ENCODE measurements at regions not wholly inside any gene's neighbourhood (a gene's known extent, or its start where the extent isn't known, plus 50 kb on each side); places are given as distances from the start of the nearest gene placed in this dataset.

- Histone ChIP-seq H3K27me3 (no peaks in the 10 kb centered on the region), H2AFZ (no peak overlapping the region), H3K36me3 (replicated peaks; ENCODE audit: insufficient read depth, low read depth) (no peaks in the 10 kb centered on the region), H3K79me2 (no peaks in the 10 kb centered on the region), H3K4me1 (ENCODE audit: insufficient read depth) (no peaks in the 10 kb centered on the region), H3K9me3 (ENCODE audit: low read depth) (no peaks in the 10 kb centered on the region), H3K4me3 (no peak overlapping the region), H3K9me2 (replicated peaks; ENCODE audit: insufficient read depth) (no peaks in the 10 kb centered on the region), H4K20me1 (ENCODE audit: insufficient read depth, poor library complexity, severe bottlenecking) (no peaks in the 10 kb centered on the region), H3K4me2 (no peak overlapping the region), H3K27ac (no peak overlapping the region)
- 94% methylated on average over 3 of the region's 3 CpGs for WGBS (ENCODE audit: low lambda C conversion rate, missing lambda C conversion rate)
- TF ChIP-seq EZH2phosphoT487 (IDR thresholded peaks at IDR 0.05; ENCODE audit: low read depth, severe bottlenecking, unreplicated experiment): no peak
- TF ChIP-seq CTCF (IDR thresholded peaks at IDR 0.05; ENCODE audit: poor library complexity): no peak
- no peak for TF ChIP-seq EZH2 (IDR thresholded peaks at IDR 0.05; ENCODE audit: borderline replicate concordance)
- no peak for DNase-seq (ENCODE audit: low spot score)
These were observed 419.6 kb downstream of the MED13L start for GRCh38 chr12:115857923-115858322.

GRCh38 chr12:115857160-115857920 is 420.2 kb downstream of the MED13L start:
- H3K27me3 ChIP-seq: no peaks in the 10 kb centered on the region
- H3K4me1 ChIP-seq (ENCODE audit: insufficient read depth): no peaks in the 10 kb centered on the region
- no peak overlapping the region for H3K4me3 ChIP-seq
- no peaks in the 10 kb centered on the region for H3K36me3 ChIP-seq (replicated peaks; ENCODE audit: insufficient read depth, low read depth)
- no peak overlapping the region for H3K27ac ChIP-seq
- no peak for DNase-seq (ENCODE audit: low spot score)
- H4K20me1 ChIP-seq (ENCODE audit: insufficient read depth, poor library complexity, severe bottlenecking): no peaks in the 10 kb centered on the region
- H3K4me2 ChIP-seq: no peak overlapping the region
- no peak overlapping the region for H2AFZ ChIP-seq
- H3K9me2 ChIP-seq (replicated peaks; ENCODE audit: insufficient read depth): no peaks in the 10 kb centered on the region
- no peaks in the 10 kb centered on the region for H3K79me2 ChIP-seq
- TF ChIP-seq EZH2 (IDR thresholded peaks at IDR 0.05; ENCODE audit: borderline replicate concordance): no peak
- TF ChIP-seq EZH2phosphoT487 (IDR thresholded peaks at IDR 0.05; ENCODE audit: low read depth, severe bottlenecking, unreplicated experiment): no peak
- TF ChIP-seq CTCF (IDR thresholded peaks at IDR 0.05; ENCODE audit: poor library complexity): no peak
- WGBS (ENCODE audit: low lambda C conversion rate, missing lambda C conversion rate): 89% methylated on average over 7 of the region's 7 CpGs
- H3K9me3 ChIP-seq (ENCODE audit: low read depth): no peaks in the 10 kb centered on the region

GRCh38 chr12:115852054-115852453 is 425.4 kb downstream of the MED13L start:
- no peaks in the 10 kb centered on the region for H4K20me1 ChIP-seq (ENCODE audit: insufficient read depth, poor library complexity, severe bottlenecking)
- no peaks in the 10 kb centered on the region for H3K27me3 ChIP-seq
- no peak for TF ChIP-seq EZH2phosphoT487 (IDR thresholded peaks at IDR 0.05; ENCODE audit: low read depth, severe bottlenecking, unreplicated experiment)
- no peak for TF ChIP-seq CTCF (IDR thresholded peaks at IDR 0.05; ENCODE audit: poor library complexity)
- TF ChIP-seq EZH2 (IDR thresholded peaks at IDR 0.05; ENCODE audit: borderline replicate concordance): no peak
- no peak overlapping the region for H3K4me3 ChIP-seq
- H3K9me2 ChIP-seq (replicated peaks; ENCODE audit: insufficient read depth): no peaks in the 10 kb centered on the region
- no peaks in the 10 kb centered on the region for H3K36me3 ChIP-seq (replicated peaks; ENCODE audit: insufficient read depth, low read depth)
- no peak overlapping the region for H3K27ac ChIP-seq
- H3K79me2 ChIP-seq: no peaks in the 10 kb centered on the region
- H3K9me3 ChIP-seq (ENCODE audit: low read depth): no peaks in the 10 kb centered on the region
- no peak overlapping the region for H3K4me2 ChIP-seq
- DNase-seq (ENCODE audit: low spot score): no peak
- 94% methylated on average over 1 of the region's 1 CpG for WGBS (ENCODE audit: low lambda C conversion rate, missing lambda C conversion rate)
- no peak overlapping the region for H2AFZ ChIP-seq
- no peaks in the 10 kb centered on the region for H3K4me1 ChIP-seq (ENCODE audit: insufficient read depth)

Measured in hepatocyte (in vitro differentiated cells).